ENCODE measurements at regions not wholly inside any gene's neighbourhood (a gene's known extent, or its start where the extent isn't known, plus 50 kb on each side); places are given as distances from the start of the nearest gene placed in this dataset.

DNA sequence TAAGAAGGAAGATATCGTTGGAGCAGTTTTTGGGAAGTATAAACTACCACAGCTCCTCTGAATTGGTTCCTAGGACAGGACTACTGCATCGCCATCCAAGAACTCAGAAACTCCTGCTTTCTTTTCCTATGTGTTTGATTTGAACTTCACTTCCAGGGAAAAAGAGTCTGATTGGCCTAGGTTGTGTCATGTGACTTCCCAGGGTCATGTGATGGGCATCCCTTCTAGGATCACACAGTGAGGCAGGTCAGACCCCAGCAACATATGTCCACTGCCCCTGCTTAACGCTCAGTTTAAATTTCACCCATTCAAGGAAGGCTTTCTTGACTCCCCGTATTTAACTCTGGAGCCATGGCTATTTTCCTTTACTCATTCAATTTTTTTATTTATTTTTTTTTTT, 445.2 kb upstream of the SALL1 start:
- H3K4me3 ChIP-seq (ENCODE audit: low read depth, low read length): no peak overlapping the region
- no peak for DNase-seq (ENCODE audit: low read depth)

DNA sequence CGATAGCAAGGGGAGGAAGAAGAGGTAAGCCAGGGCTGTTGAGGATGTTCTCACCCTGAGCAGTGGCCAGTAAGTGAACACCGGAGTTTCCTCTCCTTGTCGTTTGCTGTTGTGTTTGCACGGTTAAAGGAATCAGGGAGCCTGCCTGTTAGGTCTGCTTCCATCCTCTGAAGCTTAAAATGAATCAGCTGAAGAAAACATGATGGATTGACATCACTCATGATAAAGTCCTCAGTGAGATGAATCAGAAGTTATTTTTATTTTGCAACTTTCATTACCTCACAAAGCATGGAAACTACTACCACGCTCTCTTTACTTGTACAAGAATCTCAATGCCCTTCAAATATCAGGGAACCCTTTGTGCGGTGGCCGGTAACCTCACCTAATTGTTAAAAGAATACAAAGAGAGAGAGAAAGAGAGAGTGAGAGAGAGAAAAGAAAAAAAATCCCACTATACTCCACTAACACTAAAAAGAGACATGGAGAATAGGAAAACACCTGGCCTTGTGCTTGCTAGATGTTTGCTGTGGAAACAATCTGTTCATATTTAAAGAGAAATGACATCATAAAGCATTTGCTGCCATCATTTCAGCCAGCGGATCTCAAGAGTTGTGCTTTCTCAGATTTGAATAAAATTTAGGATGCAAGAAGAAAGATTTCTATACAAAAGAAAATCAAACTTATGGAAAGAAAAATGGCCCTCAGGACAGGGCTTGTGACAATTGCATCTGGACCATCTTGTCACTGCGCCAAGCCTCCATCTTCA, 441.6 kb upstream of the SALL1 start:
- no peak overlapping the region for H3K4me3 ChIP-seq (ENCODE audit: low read depth, low read length)

GRCh38 chr16:51592001-51592501, 441.0 kb upstream of the SALL1 start:
- H3K4me3 ChIP-seq (ENCODE audit: low read depth, low read length): peak overlapping the region; percentile 15
- no peak for DNase-seq (ENCODE audit: low read depth)

More for the DNA sequence above, 441.6 kb upstream of the SALL1 start:
- DNase-seq (ENCODE audit: low read depth): no peak

DNA sequence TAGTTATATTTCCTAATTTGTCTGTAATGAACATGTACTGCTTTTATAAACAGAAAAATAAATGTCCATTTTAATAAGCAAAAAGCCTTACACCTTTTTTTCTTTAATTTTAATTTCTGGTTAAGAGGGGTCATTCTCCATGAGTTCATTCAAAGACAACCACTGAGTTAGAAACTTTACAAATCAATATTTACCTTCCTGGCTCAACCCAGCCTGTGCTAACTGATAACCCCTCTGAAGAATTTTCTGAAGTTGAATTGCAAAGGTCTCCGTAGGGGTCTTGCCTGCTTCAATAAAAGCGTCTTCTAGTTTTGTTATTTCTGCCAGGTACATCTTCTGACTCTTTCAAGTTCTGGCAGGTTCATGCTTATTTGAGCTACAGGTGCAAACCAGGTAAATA, 440.4 kb upstream of the SALL1 start:
- H3K4me3 ChIP-seq (ENCODE audit: low read depth, low read length): no peak overlapping the region
- DNase-seq (ENCODE audit: low read depth): no peak

- DNase-seq (ENCODE audit: low read depth): no peak
- no peak overlapping the region for H3K4me3 ChIP-seq (ENCODE audit: low read depth, low read length)
Observed at GRCh38 chr16:51579652-51580360, 428.7 kb upstream of the SALL1 start.

- no peak for DNase-seq (ENCODE audit: low read depth)
- H3K4me3 ChIP-seq (ENCODE audit: low read depth, low read length): no peak overlapping the region
Observed at GRCh38 chr16:51577621-51578303, 426.7 kb upstream of the SALL1 start.

- H3K4me3 ChIP-seq (ENCODE audit: low read depth, low read length): no peak overlapping the region
- DNase-seq (ENCODE audit: low read depth): no peak
Observed at GRCh38 chr16:51576498-51577195, 425.6 kb upstream of the SALL1 start.

DNA sequence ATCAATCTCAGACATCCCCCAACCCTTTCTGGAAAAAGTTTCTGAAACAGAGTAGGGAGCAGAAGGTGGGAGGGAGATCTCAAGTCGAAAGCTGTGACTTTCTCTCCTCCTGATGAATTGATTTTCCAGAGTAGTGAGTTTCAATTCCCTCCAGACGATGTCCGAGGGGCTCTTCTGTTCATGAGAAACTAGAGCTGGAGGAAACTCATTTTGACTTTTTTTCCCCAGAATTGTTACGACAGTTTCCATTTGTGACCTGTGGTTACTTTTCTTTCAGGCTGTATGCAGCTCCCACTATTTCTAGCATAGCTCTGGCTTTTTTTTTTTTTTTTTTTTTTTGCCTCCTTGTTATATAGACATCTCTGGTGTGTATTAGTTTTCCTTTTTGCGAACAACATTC, 422.1 kb upstream of the SALL1 start:
- DNase-seq (ENCODE audit: low read depth): no peak
- no peak overlapping the region for H3K4me3 ChIP-seq (ENCODE audit: low read depth, low read length)

DNA sequence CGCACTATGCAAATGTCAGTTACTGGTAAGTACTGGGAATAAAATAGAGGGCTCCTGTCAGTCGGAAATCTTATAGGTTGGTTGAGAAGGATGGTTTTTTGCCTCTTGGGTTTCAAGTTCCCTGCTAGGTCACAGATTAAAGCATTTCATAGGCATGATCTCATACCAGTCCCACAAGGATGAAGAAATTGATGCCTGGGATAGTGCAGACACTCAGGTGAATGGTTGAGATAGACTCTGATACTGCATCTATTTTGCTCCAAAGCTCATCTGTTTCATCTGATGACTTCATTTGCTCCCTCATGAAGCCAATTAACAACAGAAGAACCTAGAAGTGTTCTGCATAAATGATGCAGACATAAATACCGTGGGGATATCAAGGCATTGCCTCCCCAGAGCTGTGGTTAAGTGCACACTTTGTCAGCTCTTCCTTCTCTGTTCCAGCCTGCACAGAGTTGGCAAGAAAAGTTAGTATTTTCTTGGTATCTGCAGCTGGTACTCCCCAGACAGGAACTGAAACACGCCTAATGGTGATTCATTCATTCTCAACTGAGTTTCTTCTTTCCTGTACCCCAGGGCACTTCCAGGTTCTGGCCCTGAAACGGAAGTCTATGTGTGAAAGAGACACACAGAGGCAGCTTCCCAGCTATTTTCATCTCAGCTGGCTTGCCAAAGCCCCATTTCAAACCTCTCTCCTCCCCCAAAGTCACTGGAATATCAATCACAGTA, 418.3 kb upstream of the SALL1 start:
- H3K4me3 ChIP-seq (ENCODE audit: low read depth, low read length): no peak overlapping the region
- DNase-seq (ENCODE audit: low read depth): no peak

GRCh38 chr16:51567911-51568310, 416.8 kb upstream of the SALL1 start:
- H3K4me3 ChIP-seq (ENCODE audit: low read depth, low read length): no peak overlapping the region
- no peak for DNase-seq (ENCODE audit: low read depth)

DNA sequence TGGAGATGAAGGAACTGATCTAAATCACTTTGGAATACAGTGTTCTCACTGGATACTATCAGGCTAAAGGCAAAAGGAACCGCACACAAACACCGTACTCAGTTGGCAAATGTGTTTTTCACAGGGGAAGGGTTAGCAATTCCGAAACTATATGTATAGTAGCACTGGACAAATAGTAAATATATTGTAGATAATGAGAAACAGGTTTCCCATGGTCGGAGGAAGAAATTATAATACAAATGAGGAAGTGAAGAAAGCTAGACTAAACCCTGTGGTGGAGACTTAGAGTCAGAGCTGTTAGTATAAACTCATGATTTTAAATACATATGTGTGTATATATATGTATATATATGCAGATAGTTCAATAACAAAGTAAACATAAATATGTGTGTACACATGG, 414.1 kb upstream of the SALL1 start:
- H3K4me3 ChIP-seq (ENCODE audit: low read depth, low read length): no peak overlapping the region
- no peak for DNase-seq (ENCODE audit: low read depth)

GRCh38 chr16:51562891-51563290, 411.8 kb upstream of the SALL1 start:
- DNase-seq (ENCODE audit: low read depth): no peak
- H3K4me3 ChIP-seq (ENCODE audit: low read depth, low read length): no peak overlapping the region

DNA sequence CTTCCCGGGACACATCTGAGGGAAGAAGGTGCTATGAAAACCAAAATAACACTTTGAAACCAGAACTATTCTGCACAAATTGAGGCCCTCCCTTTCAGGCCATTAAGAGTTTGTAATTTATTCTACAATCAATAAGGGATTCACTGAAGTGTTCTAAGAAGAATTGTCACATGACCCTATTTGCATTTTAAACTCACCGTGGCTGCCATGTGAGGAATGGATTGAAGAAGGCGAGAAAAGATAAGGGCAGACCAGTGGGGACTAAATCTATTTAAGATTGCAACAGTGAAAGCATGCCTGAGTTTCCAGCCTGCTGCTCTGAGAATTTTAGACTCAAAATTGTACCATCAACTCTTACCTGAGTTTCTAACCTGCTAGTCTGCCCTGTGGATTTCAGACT, 408.8 kb upstream of the SALL1 start:
- no peak for DNase-seq (ENCODE audit: low read depth)
- no peak overlapping the region for H3K4me3 ChIP-seq (ENCODE audit: low read depth, low read length)

GRCh38 chr16:51557670-51558069, 406.6 kb upstream of the SALL1 start:
- H3K4me3 ChIP-seq (ENCODE audit: low read depth, low read length): no peak overlapping the region
- no peak for DNase-seq (ENCODE audit: low read depth)

DNA sequence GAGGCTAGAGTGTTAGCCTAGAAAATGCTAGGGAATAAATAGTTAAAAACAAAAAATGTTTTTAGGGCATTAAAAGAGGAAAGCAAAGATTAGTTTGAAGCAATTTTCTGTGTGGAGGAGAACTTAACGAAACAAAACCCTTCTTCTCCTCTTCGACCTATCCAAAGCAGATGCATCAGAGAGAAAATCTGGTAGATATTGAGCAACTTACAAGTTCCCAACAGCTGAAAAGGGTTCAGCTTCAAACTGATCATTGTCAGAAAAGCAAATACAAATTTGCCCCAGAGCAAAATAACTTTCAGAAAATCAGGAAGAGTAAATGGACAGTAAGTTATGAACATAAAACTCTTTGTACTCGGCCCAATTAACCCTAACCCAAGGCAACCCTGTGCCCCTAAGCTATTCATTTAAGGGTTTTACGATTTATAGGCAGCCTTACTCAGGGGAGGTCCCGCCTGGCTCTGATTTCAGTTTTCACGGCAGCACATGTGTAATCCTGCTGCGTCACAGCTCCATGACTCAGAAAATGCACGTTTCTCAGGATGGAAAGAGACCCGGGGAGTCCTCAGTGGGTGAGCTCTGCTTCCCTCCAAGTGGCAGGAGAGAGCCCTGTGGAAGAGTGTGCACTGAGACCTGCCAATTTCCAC, 405.7 kb upstream of the SALL1 start:
- no peak overlapping the region for H3K4me3 ChIP-seq (ENCODE audit: low read depth, low read length)
- peak; percentile 98 for DNase-seq (ENCODE audit: low read depth)

- DNase-seq (ENCODE audit: low read depth): peak; percentile 69
- no peak overlapping the region for H3K4me3 ChIP-seq (ENCODE audit: low read depth, low read length)
Observed at GRCh38 chr16:51553910-51554309, 402.8 kb upstream of the SALL1 start.

DNA sequence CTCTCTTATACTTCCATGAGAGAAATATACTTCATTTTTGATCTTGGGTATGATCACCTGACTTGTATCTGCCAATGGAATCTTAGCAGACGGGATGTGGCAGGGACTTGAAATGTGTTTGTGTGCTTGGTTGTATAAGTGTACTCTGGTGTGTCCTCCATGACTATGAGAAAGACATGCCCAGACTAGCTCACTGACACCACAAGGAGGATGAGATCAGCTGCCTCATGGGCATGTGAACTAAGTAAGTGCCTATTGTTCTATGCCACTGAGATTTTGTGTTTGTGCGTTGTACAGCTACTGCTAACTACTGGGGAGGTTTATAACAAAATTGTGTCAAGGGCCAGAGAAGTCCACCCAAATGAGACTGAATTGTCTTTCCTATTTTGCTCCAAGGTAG, 402.2 kb upstream of the SALL1 start:
- no peak for DNase-seq (ENCODE audit: low read depth)
- no peak overlapping the region for H3K4me3 ChIP-seq (ENCODE audit: low read depth, low read length)

GRCh38 chr16:51550800-51551347, 399.8 kb upstream of the SALL1 start:
- DNase-seq (ENCODE audit: low read depth): no peak
- H3K4me3 ChIP-seq (ENCODE audit: low read depth, low read length): no peak overlapping the region

Measured in skeletal muscle cell (primary cell).